Central memory CD8-positive, alpha-beta T cell (primary cell): ENCODE measurements at regions not wholly inside any gene's neighbourhood (a gene's known extent, or its start where the extent isn't known, plus 50 kb on each side); places are given as distances from the start of the nearest gene placed in this dataset.

Source experiments
- ATAC-seq: fragments of 150-1000 bp; cut with Tn5 transposase; replicated peaks from 2 replicates; pipeline ENCODE4 v1.10.0; 2022; ENCODE audit warnings: mild to moderate bottlenecking, moderate FRiP score, moderate number of reproducible peaks; ENCODE audit not compliant: poor library complexity, severe bottlenecking; ENCODE audit errors: extremely low read depth
- DNase-seq, 2 donors: peaks; one replicate each; pipeline ENCODE4 v3.0.0; 2021; ENCODE audit warnings: low spot score in 2 of 2
- H3K27ac Mint-ChIP-seq: one replicate; pipeline ENCODE4 v1.8.0; 2022; ENCODE audit warnings: low read depth, mild to moderate bottlenecking, moderate library complexity, mixed read lengths
- H3K27me3 Mint-ChIP-seq: one replicate; pipeline ENCODE4 v1.8.0; 2022; ENCODE audit warnings: mixed read lengths
- H3K36me3 Mint-ChIP-seq: one replicate; pipeline ENCODE4 v1.8.0; 2022; ENCODE audit warnings: mild to moderate bottlenecking, moderate library complexity, mixed read lengths; ENCODE audit not compliant: insufficient read depth
- H3K4me1 Mint-ChIP-seq: one replicate; pipeline ENCODE4 v1.8.0; 2022; ENCODE audit warnings: mixed read lengths
- H3K4me3 Mint-ChIP-seq: one replicate; pipeline ENCODE4 v1.8.0; 2022; ENCODE audit warnings: mild to moderate bottlenecking, moderate library complexity, mixed read lengths
- H3K9me3 Mint-ChIP-seq: one replicate; pipeline ENCODE4 v1.8.0; 2022; ENCODE audit warnings: mixed read lengths

GRCh38 chr16:87552072-87552718 lies 50.1 kb upstream of the JPH3 start:
- H3K27me3 Mint-ChIP-seq, result peaks cover 46% of the 10 kb centered on the region
- H3K36me3 Mint-ChIP-seq, result peaks cover 2% of the 10 kb centered on the region
- no peak overlapping the region for H3K27ac Mint-ChIP-seq
- no peaks in the 10 kb centered on the region for H3K4me1 Mint-ChIP-seq
- H3K4me3 Mint-ChIP-seq, result no peak overlapping the region
- no peaks in the 10 kb centered on the region for H3K9me3 Mint-ChIP-seq
- no peak for DNase-seq
- no peak for ATAC-seq

- Mint-ChIP-seq H3K4me3 (no peak overlapping the region), H3K4me1 (no peaks in the 10 kb centered on the region), H3K36me3 (peaks cover 2% of the 10 kb centered on the region), H3K27ac (no peak overlapping the region), H3K27me3 (peaks cover 53% of the 10 kb centered on the region), H3K9me3 (no peaks in the 10 kb centered on the region)
- no peak for DNase-seq
- no peak for ATAC-seq
Measured at GRCh38 chr16:87551487-87551886, 50.8 kb upstream of the JPH3 start.

GRCh38 chr16:87550495-87550961 lies 51.8 kb upstream of the JPH3 start:
- Mint-ChIP-seq H3K4me1 (no peaks in the 10 kb centered on the region), H3K27me3 (peaks cover 62% of the 10 kb centered on the region), H3K4me3 (no peak overlapping the region), H3K27ac (no peak overlapping the region), H3K36me3 (peaks cover 5% of the 10 kb centered on the region), H3K9me3 (no peaks in the 10 kb centered on the region)
- ATAC-seq (no peak), DNase-seq (peak; percentile 23 to 60)

GRCh38 chr16:87549627-87550494 lies 52.4 kb upstream of the JPH3 start:
- Mint-ChIP-seq H3K36me3 (peaks cover 5% of the 10 kb centered on the region), H3K27me3 (peaks cover 57% of the 10 kb centered on the region), H3K27ac (no peak overlapping the region), H3K9me3 (no peaks in the 10 kb centered on the region), H3K4me1 (no peaks in the 10 kb centered on the region), H3K4me3 (no peak overlapping the region)
- no peak for DNase-seq
- no peak for ATAC-seq

GRCh38 chr16:87548046-87548445 lies 54.3 kb upstream of the JPH3 start:
- no peak overlapping the region for H3K4me3 Mint-ChIP-seq
- no peak overlapping the region for H3K27ac Mint-ChIP-seq
- H3K36me3 Mint-ChIP-seq, result peaks cover 5% of the 10 kb centered on the region
- H3K9me3 Mint-ChIP-seq, result no peaks in the 10 kb centered on the region
- peaks cover 51% of the 10 kb centered on the region for H3K27me3 Mint-ChIP-seq
- no peak for ATAC-seq
- H3K4me1 Mint-ChIP-seq, result no peaks in the 10 kb centered on the region
- DNase-seq, result no peak

GRCh38 chr16:87543436-87544191 lies 50.8 kb upstream of the ZCCHC14 start:
- DNase-seq (no peak), ATAC-seq (no peak)
- H3K9me3 Mint-ChIP-seq, result no peaks in the 10 kb centered on the region
- peaks cover 58% of the 10 kb centered on the region for H3K27me3 Mint-ChIP-seq
- no peaks in the 10 kb centered on the region for H3K4me1 Mint-ChIP-seq
- H3K4me3 Mint-ChIP-seq, result no peak overlapping the region
- H3K27ac Mint-ChIP-seq, result no peak overlapping the region
- H3K36me3 Mint-ChIP-seq, result peaks cover 5% of the 10 kb centered on the region

- Mint-ChIP-seq H3K9me3 (no peaks in the 10 kb centered on the region), H3K27me3 (peaks cover 60% of the 10 kb centered on the region), H3K27ac (no peak overlapping the region), H3K4me3 (no peak overlapping the region), H3K4me1 (no peaks in the 10 kb centered on the region), H3K36me3 (peaks cover 4% of the 10 kb centered on the region)
- ATAC-seq (no peak), DNase-seq (no peak)
Measured at GRCh38 chr16:87542531-87543102, 49.8 kb upstream of the ZCCHC14 start.
